SK-N-SH treated with all-trans-retinoic acid at 6 μM for 48 hours (cell line): ENCODE measurements at regions not wholly inside any gene's neighbourhood (a gene's known extent, or its start where the extent isn't known, plus 50 kb on each side); places are given as distances from the start of the nearest gene placed in this dataset.

ENCODE experiments used
- ATAC-seq: fragments of 200-7000 bp; cut with Tn5 transposase; 3 replicates; pipeline ENCODE4 v1.9.1; 2020; ENCODE audit warnings: mild to moderate bottlenecking, moderate library complexity
- ARNTL ChIP-seq: fragments of 450-650 bp; formaldehyde crosslinking; IDR thresholded peaks from 2 replicates; pipeline ENCODE4 v1.5.0; 2020; ENCODE audit warnings: low read depth, mild to moderate bottlenecking, moderate library complexity, borderline replicate concordance
- ESRRG ChIP-seq: fragments of 250-450 bp; sonication (Bioruptor Pico); IDR thresholded peaks from 2 replicates; pipeline ENCODE4 v1.6.1; 2021; ENCODE audit warnings: mild to moderate bottlenecking
- GLIS3 ChIP-seq: fragments of 250-450 bp; sonication (Bioruptor Pico); IDR thresholded peaks from 2 replicates; pipeline ENCODE4 v1.5.0; 2020; ENCODE audit warnings: mild to moderate bottlenecking, moderate library complexity
- ISL1 ChIP-seq: fragments of 250-450 bp; sonication (Bioruptor Pico); IDR thresholded peaks from 2 replicates; pipeline ENCODE4 v2.1.2; 2022; ENCODE audit warnings: mild to moderate bottlenecking, moderate library complexity
- OSR1 ChIP-seq: fragments of 250-450 bp; sonication (Bioruptor Pico); IDR thresholded peaks from 2 replicates; pipeline ENCODE4 v1.8.0; 2022; ENCODE audit warnings: moderate library complexity, mild to moderate bottlenecking, inconsistent platforms
- POU6F1 ChIP-seq: fragments of 250-450 bp; sonication (Bioruptor Pico); IDR thresholded peaks from 2 replicates; pipeline ENCODE4 v1.8.0; 2021; ENCODE audit warnings: low read depth, mild to moderate bottlenecking, moderate library complexity, borderline replicate concordance
- PPARA ChIP-seq: fragments of 250-450 bp; sonication (Bioruptor Pico); IDR thresholded peaks from 2 replicates; pipeline ENCODE4 v1.5.0; 2020; ENCODE audit warnings: mild to moderate bottlenecking, borderline replicate concordance
- RARB ChIP-seq: fragments of 250-450 bp; sonication (Bioruptor Pico); IDR thresholded peaks from 2 replicates; pipeline ENCODE4 v1.8.0; 2021; ENCODE audit warnings: mild to moderate bottlenecking, moderate library complexity
- SNAI2 ChIP-seq: fragments of 250-450 bp; sonication (Bioruptor Pico); IDR thresholded peaks from 2 replicates; pipeline ENCODE4 v1.5.0; 2020; ENCODE audit warnings: mild to moderate bottlenecking, moderate library complexity
- TCF4 ChIP-seq: fragments of 250-450 bp; sonication (Bioruptor Pico); IDR thresholded peaks from 2 replicates; pipeline ENCODE4 v1.8.0; 2021; ENCODE audit warnings: mild to moderate bottlenecking, moderate library complexity, borderline replicate concordance
- TSHZ2 ChIP-seq: fragments of 250-450 bp; sonication (Bioruptor Pico); IDR thresholded peaks from 2 replicates; pipeline ENCODE4 v1.5.0; 2020; ENCODE audit warnings: mild to moderate bottlenecking, moderate library complexity
- ZC3H10 ChIP-seq: fragments of 250-450 bp; sonication (Bioruptor Pico); IDR thresholded peaks from 2 replicates; pipeline ENCODE4 v1.5.1; 2021; ENCODE audit warnings: mild to moderate bottlenecking, moderate library complexity
- ZNF565 ChIP-seq: fragments of 450-650 bp; formaldehyde crosslinking; conservative IDR thresholded peaks from 2 replicates; pipeline ENCODE4 v1.5.0; 2020; ENCODE audit warnings: low read depth, mild to moderate bottlenecking, moderate library complexity
- ZNF70 ChIP-seq: fragments of 450-650 bp; formaldehyde crosslinking; IDR thresholded peaks from 2 replicates; pipeline ENCODE4 v1.5.0; 2020; ENCODE audit warnings: mild to moderate bottlenecking, moderate library complexity
- ZNF8 ChIP-seq: fragments of 450-650 bp; formaldehyde crosslinking; IDR thresholded peaks from 2 replicates; pipeline ENCODE4 v1.5.0; 2020; ENCODE audit warnings: mild to moderate bottlenecking, moderate library complexity
- TF ChIP-seq, protein P1 (sequence below): fragments of 250-450 bp; sonication (Bioruptor Pico); IDR thresholded peaks from 2 replicates; pipeline ENCODE4 v1.5.1; 2020; ENCODE audit warnings: low read depth, mild to moderate bottlenecking, moderate library complexity

- no peak for TF ChIP-seq TSHZ2 (CRISPR knock-in tag)
Measured at GRCh38 chr13:83499286-83499685, 383.0 kb downstream of the SLITRK1 start (continued).

DNA sequence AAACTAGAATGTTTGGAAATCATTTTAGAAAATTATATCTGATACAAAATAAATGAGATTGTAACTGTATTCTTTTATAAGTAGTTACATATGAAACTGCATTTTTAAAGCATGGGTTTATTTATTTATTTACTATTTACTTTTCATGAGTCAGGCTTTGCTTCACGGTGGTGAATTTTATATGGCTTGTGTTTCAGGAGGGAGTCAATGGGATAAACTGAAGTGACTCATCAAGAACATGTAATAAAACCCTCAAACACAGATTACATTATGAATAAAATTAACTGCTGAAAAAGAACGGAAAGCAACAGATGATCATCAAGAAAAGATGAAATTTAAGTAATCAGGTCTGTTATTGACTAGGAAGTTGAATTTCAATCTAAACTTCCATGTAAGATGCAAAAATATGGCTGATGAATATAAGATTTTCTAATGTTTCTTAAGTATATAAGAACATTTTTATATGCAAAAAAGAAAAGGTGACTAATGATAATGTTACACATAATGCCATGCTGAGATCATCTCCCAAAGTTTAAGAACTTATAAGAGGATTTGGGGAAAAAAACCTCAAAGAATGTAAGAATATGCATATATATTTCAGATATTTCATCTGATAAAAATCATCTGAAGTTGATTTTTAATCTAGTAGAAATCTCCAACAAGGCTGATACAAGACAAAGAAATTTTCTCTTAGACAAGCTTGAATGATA, 383.6 kb downstream of the SLITRK1 start:
- peak; percentile 44 for ATAC-seq
- TF ChIP-seq ESRRG (CRISPR knock-in tag) (no peak), ZC3H10 (CRISPR knock-in tag) (peak; percentile 52; the same call in 1 of the 2 replicates), POU6F1 (no peak), ZNF8 (CRISPR knock-in tag) (no peak)

GRCh38 chr13:83498045-83498444, 384.2 kb downstream of the SLITRK1 start:
- peak; percentile 44 for ATAC-seq
- TF ChIP-seq RARB (CRISPR knock-in tag) (no peak), GLIS3 (no peak), OSR1 (CRISPR knock-in tag) (no peak), ZNF8 (CRISPR knock-in tag) (no peak), SNAI2 (CRISPR knock-in tag) (no peak), PPARA (CRISPR knock-in tag) (no peak), ZNF70 (CRISPR knock-in tag) (no peak), ISL1 (CRISPR knock-in tag) (no peak), ZNF565 (CRISPR knock-in tag) (no peak)
- TF ChIP-seq, protein P1, sequence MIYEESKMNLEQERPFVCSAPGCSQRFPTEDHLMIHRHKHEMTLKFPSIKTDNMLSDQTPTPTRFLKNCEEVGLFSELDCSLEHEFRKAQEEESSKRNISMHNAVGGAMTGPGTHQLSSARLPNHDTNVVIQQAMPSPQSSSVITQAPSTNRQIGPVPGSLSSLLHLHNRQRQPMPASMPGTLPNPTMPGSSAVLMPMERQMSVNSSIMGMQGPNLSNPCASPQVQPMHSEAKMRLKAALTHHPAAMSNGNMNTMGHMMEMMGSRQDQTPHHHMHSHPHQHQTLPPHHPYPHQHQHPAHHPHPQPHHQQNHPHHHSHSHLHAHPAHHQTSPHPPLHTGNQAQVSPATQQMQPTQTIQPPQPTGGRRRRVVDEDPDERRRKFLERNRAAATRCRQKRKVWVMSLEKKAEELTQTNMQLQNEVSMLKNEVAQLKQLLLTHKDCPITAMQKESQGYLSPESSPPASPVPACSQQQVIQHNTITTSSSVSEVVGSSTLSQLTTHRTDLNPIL (CRISPR knock-in tag): no peak

GRCh38 chr13:83496501-83496900, 385.8 kb downstream of the SLITRK1 start:
- TF ChIP-seq ISL1 (CRISPR knock-in tag) (no peak), ZNF565 (CRISPR knock-in tag) (no peak), GLIS3 (no peak), RARB (CRISPR knock-in tag) (no peak), ZNF70 (CRISPR knock-in tag) (no peak), TSHZ2 (CRISPR knock-in tag) (no peak), ARNTL (CRISPR knock-in tag) (no peak), PPARA (CRISPR knock-in tag) (no peak)
- no peak for ATAC-seq

DNA sequence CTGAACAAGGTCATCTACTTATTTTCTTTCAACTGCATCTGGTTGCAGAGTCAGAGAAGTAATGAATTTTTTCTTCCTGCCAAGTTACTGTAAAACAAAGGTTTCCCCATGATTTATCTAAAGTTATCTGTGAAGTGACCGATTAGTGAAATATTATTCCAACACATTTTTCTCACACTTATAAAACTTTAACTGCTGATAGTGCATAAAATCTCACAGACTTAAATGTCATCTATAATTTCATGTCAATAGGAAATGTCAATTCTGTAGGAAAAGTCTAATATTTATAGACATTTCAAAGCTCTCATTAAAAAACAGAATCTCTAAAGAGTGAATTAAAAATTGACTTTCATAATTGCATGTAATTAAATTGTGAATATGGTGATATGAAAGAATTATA, 397.2 kb downstream of the SLITRK1 start:
- TF ChIP-seq SNAI2 (CRISPR knock-in tag) (no peak), TCF4 (CRISPR knock-in tag) (no peak), ZNF565 (CRISPR knock-in tag) (no peak), ISL1 (CRISPR knock-in tag) (no peak), OSR1 (CRISPR knock-in tag) (no peak)
- TF ChIP-seq, all 23 proteins: peak for 0
- no peak for ATAC-seq
